ENCODE measurements at regions not wholly inside any gene's neighbourhood (a gene's known extent, or its start where the extent isn't known, plus 50 kb on each side); places are given as distances from the start of the nearest gene placed in this dataset.

GRCh38 chr9:110136802-110137201 lies 71.2 kb downstream of the C9orf152 start:
- 96% methylated on average over 11 of the region's 11 CpGs for WGBS, 2 experiments
- peaks cover 11% of the 10 kb centered on the region for H3K36me3 ChIP-seq (ENCODE audit: control insufficient read depth, insufficient read depth, low read length)

GRCh38 chr9:110140276-110140675 lies 67.7 kb downstream of the C9orf152 start:
- no peaks in the 10 kb centered on the region for H3K4me1 ChIP-seq (ENCODE audit: control insufficient read depth, insufficient read depth, low read length)
- WGBS, 2 experiments = 86 to 98% methylated on average over 2 to 4 of the region's 4 CpGs
- no peaks in the 10 kb centered on the region for H3K9me3 ChIP-seq (ENCODE audit: control insufficient read depth, low read length)
- no peak overlapping the region for H3K27ac ChIP-seq (ENCODE audit: insufficient read depth, low read depth, low read length, poor library complexity, severe bottlenecking)
- H3K4me3 ChIP-seq (ENCODE audit: insufficient read depth, low read depth, low read length) = no peak overlapping the region
- H3K36me3 ChIP-seq (ENCODE audit: control insufficient read depth, insufficient read depth, low read length) = peaks cover 11% of the 10 kb centered on the region
- H3K27me3 ChIP-seq (ENCODE audit: control insufficient read depth, insufficient read depth, low read length, poor library complexity, severe bottlenecking) = no peaks in the 10 kb centered on the region

More at GRCh38 chr9:110136802-110137201, 71.2 kb downstream of the C9orf152 start:
- H3K27ac ChIP-seq (ENCODE audit: insufficient read depth, low read depth, low read length, poor library complexity, severe bottlenecking) = no peak overlapping the region
- no peaks in the 10 kb centered on the region for H3K27me3 ChIP-seq (ENCODE audit: control insufficient read depth, insufficient read depth, low read length, poor library complexity, severe bottlenecking)
- H3K4me1 ChIP-seq (ENCODE audit: control insufficient read depth, insufficient read depth, low read length) = no peaks in the 10 kb centered on the region
- no peaks in the 10 kb centered on the region for H3K9me3 ChIP-seq (ENCODE audit: control insufficient read depth, low read length)
- no peak overlapping the region for H3K4me3 ChIP-seq (ENCODE audit: insufficient read depth, low read depth, low read length)

GRCh38 chr9:110141227-110141793 lies 66.6 kb downstream of the C9orf152 start:
- Histone ChIP-seq H3K9me3 (ENCODE audit: control insufficient read depth, low read length) (no peaks in the 10 kb centered on the region), H3K36me3 (ENCODE audit: control insufficient read depth, insufficient read depth, low read length) (peaks cover 11% of the 10 kb centered on the region), H3K4me3 (ENCODE audit: insufficient read depth, low read depth, low read length) (no peak overlapping the region), H3K27me3 (ENCODE audit: control insufficient read depth, insufficient read depth, low read length, poor library complexity, severe bottlenecking) (no peaks in the 10 kb centered on the region), H3K4me1 (ENCODE audit: control insufficient read depth, insufficient read depth, low read length) (no peaks in the 10 kb centered on the region), H3K27ac (ENCODE audit: insufficient read depth, low read depth, low read length, poor library complexity, severe bottlenecking) (no peak overlapping the region)
- WGBS, 2 experiments = 82 to 83% methylated on average over 6 to 7 of the region's 7 CpGs

GRCh38 chr9:110142253-110142652 lies 65.7 kb downstream of the C9orf152 start:
- 91 to 94% methylated on average over 3 of the region's 3 CpGs for WGBS, 2 experiments
- Histone ChIP-seq H3K9me3 (ENCODE audit: control insufficient read depth, low read length) (no peaks in the 10 kb centered on the region), H3K36me3 (ENCODE audit: control insufficient read depth, insufficient read depth, low read length) (peaks cover 8% of the 10 kb centered on the region), H3K27ac (ENCODE audit: insufficient read depth, low read depth, low read length, poor library complexity, severe bottlenecking) (no peak overlapping the region), H3K4me1 (ENCODE audit: control insufficient read depth, insufficient read depth, low read length) (no peaks in the 10 kb centered on the region), H3K27me3 (ENCODE audit: control insufficient read depth, insufficient read depth, low read length, poor library complexity, severe bottlenecking) (no peaks in the 10 kb centered on the region), H3K4me3 (ENCODE audit: insufficient read depth, low read depth, low read length) (no peak overlapping the region)

- no peaks in the 10 kb centered on the region for H3K9me3 ChIP-seq (ENCODE audit: control insufficient read depth, low read length)
- 97% methylated on average over 3 of the region's 3 CpGs for WGBS, 2 experiments
- H3K4me3 ChIP-seq (ENCODE audit: insufficient read depth, low read depth, low read length) = no peak overlapping the region
- H3K27me3 ChIP-seq (ENCODE audit: control insufficient read depth, insufficient read depth, low read length, poor library complexity, severe bottlenecking) = no peaks in the 10 kb centered on the region
- no peak overlapping the region for H3K27ac ChIP-seq (ENCODE audit: insufficient read depth, low read depth, low read length, poor library complexity, severe bottlenecking)
- H3K4me1 ChIP-seq (ENCODE audit: control insufficient read depth, insufficient read depth, low read length) = no peaks in the 10 kb centered on the region
- peaks cover 6% of the 10 kb centered on the region for H3K36me3 ChIP-seq (ENCODE audit: control insufficient read depth, insufficient read depth, low read length)
Measured at GRCh38 chr9:110142868-110143481, 65.0 kb downstream of the C9orf152 start.

GRCh38 chr9:110143485-110143884 lies 64.5 kb downstream of the C9orf152 start:
- peaks cover 6% of the 10 kb centered on the region for H3K36me3 ChIP-seq (ENCODE audit: control insufficient read depth, insufficient read depth, low read length)
- no peaks in the 10 kb centered on the region for H3K4me1 ChIP-seq (ENCODE audit: control insufficient read depth, insufficient read depth, low read length)
- no peak overlapping the region for H3K27ac ChIP-seq (ENCODE audit: insufficient read depth, low read depth, low read length, poor library complexity, severe bottlenecking)
- no peak overlapping the region for H3K4me3 ChIP-seq (ENCODE audit: insufficient read depth, low read depth, low read length)
- H3K27me3 ChIP-seq (ENCODE audit: control insufficient read depth, insufficient read depth, low read length, poor library complexity, severe bottlenecking) = no peaks in the 10 kb centered on the region
- 83 to 91% methylated on average over 1 of the region's 1 CpG for WGBS, 2 experiments
- H3K9me3 ChIP-seq (ENCODE audit: control insufficient read depth, low read length) = no peaks in the 10 kb centered on the region

GRCh38 chr9:110143950-110144545 lies 63.9 kb downstream of the C9orf152 start:
- Histone ChIP-seq H3K27ac (ENCODE audit: insufficient read depth, low read depth, low read length, poor library complexity, severe bottlenecking) (no peak overlapping the region), H3K27me3 (ENCODE audit: control insufficient read depth, insufficient read depth, low read length, poor library complexity, severe bottlenecking) (no peaks in the 10 kb centered on the region), H3K36me3 (ENCODE audit: control insufficient read depth, insufficient read depth, low read length) (peaks cover under 1% of the 10 kb centered on the region), H3K4me3 (ENCODE audit: insufficient read depth, low read depth, low read length) (no peak overlapping the region), H3K9me3 (ENCODE audit: control insufficient read depth, low read length) (no peaks in the 10 kb centered on the region), H3K4me1 (ENCODE audit: control insufficient read depth, insufficient read depth, low read length) (no peaks in the 10 kb centered on the region)
- WGBS, 2 experiments = 94 to 100% methylated on average over 1 of the region's 2 CpGs

GRCh38 chr9:110146373-110146772 lies 61.6 kb downstream of the C9orf152 start:
- no peaks in the 10 kb centered on the region for H3K9me3 ChIP-seq (ENCODE audit: control insufficient read depth, low read length)
- H3K27ac ChIP-seq (ENCODE audit: insufficient read depth, low read depth, low read length, poor library complexity, severe bottlenecking) = no peak overlapping the region
- H3K27me3 ChIP-seq (ENCODE audit: control insufficient read depth, insufficient read depth, low read length, poor library complexity, severe bottlenecking) = no peaks in the 10 kb centered on the region
- H3K4me1 ChIP-seq (ENCODE audit: control insufficient read depth, insufficient read depth, low read length) = no peaks in the 10 kb centered on the region
- no peaks in the 10 kb centered on the region for H3K36me3 ChIP-seq (ENCODE audit: control insufficient read depth, insufficient read depth, low read length)
- H3K4me3 ChIP-seq (ENCODE audit: insufficient read depth, low read depth, low read length) = no peak overlapping the region
- WGBS, 2 experiments = 87 to 90% methylated on average over 1 of the region's 1 CpG

- no peaks in the 10 kb centered on the region for H3K36me3 ChIP-seq (ENCODE audit: control insufficient read depth, insufficient read depth, low read length)
- H3K9me3 ChIP-seq (ENCODE audit: control insufficient read depth, low read length) = no peaks in the 10 kb centered on the region
- no peaks in the 10 kb centered on the region for H3K27me3 ChIP-seq (ENCODE audit: control insufficient read depth, insufficient read depth, low read length, poor library complexity, severe bottlenecking)
- WGBS, 2 experiments = 89 to 91% methylated on average over 7 of the region's 7 CpGs
- no peak overlapping the region for H3K4me3 ChIP-seq (ENCODE audit: insufficient read depth, low read depth, low read length)
- H3K27ac ChIP-seq (ENCODE audit: insufficient read depth, low read depth, low read length, poor library complexity, severe bottlenecking) = no peak overlapping the region
- no peaks in the 10 kb centered on the region for H3K4me1 ChIP-seq (ENCODE audit: control insufficient read depth, insufficient read depth, low read length)
Measured at GRCh38 chr9:110148384-110148783, 59.6 kb downstream of the C9orf152 start.

GRCh38 chr9:110148891-110149290 lies 59.1 kb downstream of the C9orf152 start:
- H3K4me1 ChIP-seq (ENCODE audit: control insufficient read depth, insufficient read depth, low read length) = no peaks in the 10 kb centered on the region
- no peaks in the 10 kb centered on the region for H3K27me3 ChIP-seq (ENCODE audit: control insufficient read depth, insufficient read depth, low read length, poor library complexity, severe bottlenecking)
- H3K27ac ChIP-seq (ENCODE audit: insufficient read depth, low read depth, low read length, poor library complexity, severe bottlenecking) = no peak overlapping the region
- no peaks in the 10 kb centered on the region for H3K9me3 ChIP-seq (ENCODE audit: control insufficient read depth, low read length)
- H3K36me3 ChIP-seq (ENCODE audit: control insufficient read depth, insufficient read depth, low read length) = no peaks in the 10 kb centered on the region
- H3K4me3 ChIP-seq (ENCODE audit: insufficient read depth, low read depth, low read length) = no peak overlapping the region
- WGBS, 2 experiments = 81 to 88% methylated on average over 4 of the region's 4 CpGs

All from ectodermal cell (in vitro differentiated cells).